ENCODE measurements at regions not wholly inside any gene's neighbourhood (a gene's known extent, or its start where the extent isn't known, plus 50 kb on each side); places are given as distances from the start of the nearest gene placed in this dataset.
"Not testable (repeated sequence)": the region's sequence is repeated elsewhere in the genome, so short reads cannot be mapped to it uniquely, and the experiment has no call there.

DNA sequence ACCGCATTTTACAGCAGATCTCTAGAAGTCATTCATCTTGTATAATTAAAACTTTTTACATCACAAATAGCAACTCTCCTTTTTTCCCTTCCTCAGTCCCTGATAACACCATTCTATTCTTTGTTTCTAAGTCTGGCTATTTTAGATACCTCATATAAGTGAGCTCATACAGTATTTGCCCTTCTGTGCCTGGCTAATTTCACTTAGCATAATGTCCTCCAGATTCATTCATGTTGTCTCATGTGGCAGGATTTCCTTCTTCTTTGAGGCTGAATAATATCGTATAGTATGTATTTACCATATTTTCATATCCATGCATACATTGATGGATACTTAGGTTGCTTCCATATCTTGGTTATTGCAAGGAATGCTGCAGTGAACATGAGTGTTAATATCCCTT is 362.0 kb downstream of the RFC3 start:
- no peak for DNase-seq (ENCODE audit: extremely low read depth, insufficient read length)
- TF ChIP-seq, protein P1, sequence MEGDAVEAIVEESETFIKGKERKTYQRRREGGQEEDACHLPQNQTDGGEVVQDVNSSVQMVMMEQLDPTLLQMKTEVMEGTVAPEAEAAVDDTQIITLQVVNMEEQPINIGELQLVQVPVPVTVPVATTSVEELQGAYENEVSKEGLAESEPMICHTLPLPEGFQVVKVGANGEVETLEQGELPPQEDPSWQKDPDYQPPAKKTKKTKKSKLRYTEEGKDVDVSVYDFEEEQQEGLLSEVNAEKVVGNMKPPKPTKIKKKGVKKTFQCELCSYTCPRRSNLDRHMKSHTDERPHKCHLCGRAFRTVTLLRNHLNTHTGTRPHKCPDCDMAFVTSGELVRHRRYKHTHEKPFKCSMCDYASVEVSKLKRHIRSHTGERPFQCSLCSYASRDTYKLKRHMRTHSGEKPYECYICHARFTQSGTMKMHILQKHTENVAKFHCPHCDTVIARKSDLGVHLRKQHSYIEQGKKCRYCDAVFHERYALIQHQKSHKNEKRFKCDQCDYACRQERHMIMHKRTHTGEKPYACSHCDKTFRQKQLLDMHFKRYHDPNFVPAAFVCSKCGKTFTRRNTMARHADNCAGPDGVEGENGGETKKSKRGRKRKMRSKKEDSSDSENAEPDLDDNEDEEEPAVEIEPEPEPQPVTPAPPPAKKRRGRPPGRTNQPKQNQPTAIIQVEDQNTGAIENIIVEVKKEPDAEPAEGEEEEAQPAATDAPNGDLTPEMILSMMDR (IDR thresholded peaks at IDR 0.05; ENCODE audit: insufficient read depth, low read length, poor library complexity, severe bottlenecking) = no peak
- Histone ChIP-seq H3K36me3 (ENCODE audit: control insufficient read depth, insufficient read depth, low read length) (no peaks in the 10 kb centered on the region), H3K27me3 (replicated peaks; ENCODE audit: control insufficient read depth, insufficient read depth, low read length) (no peaks in the 10 kb centered on the region), H3K4me3 (replicated peaks; ENCODE audit: low read depth, low read length) (no peak overlapping the region)

GRCh38 chr13:34181256-34181655 is 363.3 kb downstream of the RFC3 start:
- not testable (repeated sequence) for H3K36me3 ChIP-seq (ENCODE audit: control insufficient read depth, insufficient read depth, low read length); H3K4me3 ChIP-seq (replicated peaks; ENCODE audit: low read depth, low read length); H3K27me3 ChIP-seq (replicated peaks; ENCODE audit: control insufficient read depth, insufficient read depth, low read length); DNase-seq (ENCODE audit: extremely low read depth, insufficient read length)

GRCh38 chr13:34189946-34190345 is 372.0 kb downstream of the RFC3 start:
- DNase-seq (ENCODE audit: extremely low read depth, insufficient read length) = no peak

GRCh38 chr13:34201050-34201913 is 383.3 kb downstream of the RFC3 start:
- TF ChIP-seq, protein P1 (IDR thresholded peaks at IDR 0.05; ENCODE audit: insufficient read depth, low read length, poor library complexity, severe bottlenecking) = no peak
- H3K36me3 ChIP-seq (ENCODE audit: control insufficient read depth, insufficient read depth, low read length) = no peaks in the 10 kb centered on the region
- DNase-seq (ENCODE audit: extremely low read depth, insufficient read length) = no peak
- H3K27me3 ChIP-seq (replicated peaks; ENCODE audit: control insufficient read depth, insufficient read depth, low read length) = no peaks in the 10 kb centered on the region
- H3K4me3 ChIP-seq (replicated peaks; ENCODE audit: low read depth, low read length) = no peak overlapping the region

More at GRCh38 chr13:34189946-34190345, 372.0 kb downstream of the RFC3 start:
- no peaks in the 10 kb centered on the region for H3K27me3 ChIP-seq (replicated peaks; ENCODE audit: control insufficient read depth, insufficient read depth, low read length)
- TF ChIP-seq, protein P1 (IDR thresholded peaks at IDR 0.05; ENCODE audit: insufficient read depth, low read length, poor library complexity, severe bottlenecking) = no peak
- no peak overlapping the region for H3K4me3 ChIP-seq (replicated peaks; ENCODE audit: low read depth, low read length)
- H3K36me3 ChIP-seq (ENCODE audit: control insufficient read depth, insufficient read depth, low read length) = no peaks in the 10 kb centered on the region

- no peak for DNase-seq (ENCODE audit: extremely low read depth, insufficient read length)
- no peaks in the 10 kb centered on the region for H3K36me3 ChIP-seq (ENCODE audit: control insufficient read depth, insufficient read depth, low read length)
- H3K4me3 ChIP-seq (replicated peaks; ENCODE audit: low read depth, low read length) = no peak overlapping the region
- TF ChIP-seq, protein P1 (IDR thresholded peaks at IDR 0.05; ENCODE audit: insufficient read depth, low read length, poor library complexity, severe bottlenecking) = no peak
- H3K27me3 ChIP-seq (replicated peaks; ENCODE audit: control insufficient read depth, insufficient read depth, low read length) = no peaks in the 10 kb centered on the region
These were observed 389.4 kb downstream of the RFC3 start for GRCh38 chr13:34207334-34207733.

GRCh38 chr13:34207872-34208271 is 389.9 kb downstream of the RFC3 start:
- Histone ChIP-seq H3K4me3 (replicated peaks; ENCODE audit: low read depth, low read length) (no peak overlapping the region), H3K27me3 (replicated peaks; ENCODE audit: control insufficient read depth, insufficient read depth, low read length) (no peaks in the 10 kb centered on the region), H3K36me3 (ENCODE audit: control insufficient read depth, insufficient read depth, low read length) (no peaks in the 10 kb centered on the region)
- DNase-seq (ENCODE audit: extremely low read depth, insufficient read length) = no peak
- TF ChIP-seq, protein P1 (IDR thresholded peaks at IDR 0.05; ENCODE audit: insufficient read depth, low read length, poor library complexity, severe bottlenecking) = no peak
